CD1c-positive myeloid dendritic cell (primary cell): ENCODE measurements at regions not wholly inside any gene's neighbourhood (a gene's known extent, or its start where the extent isn't known, plus 50 kb on each side); places are given as distances from the start of the nearest gene placed in this dataset.
"Not testable (repeated sequence)": the region's sequence is repeated elsewhere in the genome, so short reads cannot be mapped to it uniquely, and the experiment has no call there.

Source experiments
- DNase-seq: peaks from one replicate; pipeline ENCODE4 v3.0.0-alpha.2; 2016; ENCODE audit errors: extremely low spot score

DNA sequence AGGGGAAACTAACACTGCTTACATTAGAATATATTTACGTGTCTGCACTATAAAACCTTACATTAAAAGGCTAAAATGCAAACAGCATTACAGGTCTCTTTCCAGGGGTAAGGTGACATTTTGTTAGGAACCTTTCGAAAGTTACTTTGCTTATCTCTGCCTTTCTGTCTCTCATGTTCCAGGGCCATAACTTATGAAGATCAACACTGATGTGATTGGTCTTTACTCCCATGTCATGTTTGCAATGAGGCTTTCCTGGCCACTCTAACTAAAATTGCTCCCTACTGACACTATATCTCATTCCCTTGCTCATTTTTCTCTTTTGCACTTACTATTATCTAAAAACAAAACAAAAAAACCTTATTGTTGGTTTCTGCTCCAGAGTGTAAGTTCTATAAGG is 119.0 kb downstream of the JRKL start:
- DNase-seq, result no peak

DNA sequence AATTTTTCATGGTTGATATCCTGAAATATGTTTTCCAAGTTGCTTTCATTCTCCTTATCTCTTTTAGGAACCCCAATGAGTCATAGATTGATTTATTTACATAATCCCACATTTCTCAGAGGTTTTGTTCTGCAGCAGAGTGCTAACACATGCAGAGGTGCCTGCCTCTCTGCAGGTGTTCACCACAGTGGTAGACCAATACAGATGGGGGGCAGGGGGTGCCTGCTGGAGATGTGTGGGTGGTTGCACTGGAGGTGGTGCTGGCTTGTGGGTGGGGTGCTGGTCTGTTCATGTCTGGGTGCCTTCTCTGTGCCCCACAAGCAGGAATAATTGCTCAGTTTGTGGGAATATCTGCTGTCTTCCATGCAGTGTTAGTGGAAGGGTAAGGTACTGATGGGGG is 131.1 kb downstream of the JRKL start:
- DNase-seq, result no peak

DNA sequence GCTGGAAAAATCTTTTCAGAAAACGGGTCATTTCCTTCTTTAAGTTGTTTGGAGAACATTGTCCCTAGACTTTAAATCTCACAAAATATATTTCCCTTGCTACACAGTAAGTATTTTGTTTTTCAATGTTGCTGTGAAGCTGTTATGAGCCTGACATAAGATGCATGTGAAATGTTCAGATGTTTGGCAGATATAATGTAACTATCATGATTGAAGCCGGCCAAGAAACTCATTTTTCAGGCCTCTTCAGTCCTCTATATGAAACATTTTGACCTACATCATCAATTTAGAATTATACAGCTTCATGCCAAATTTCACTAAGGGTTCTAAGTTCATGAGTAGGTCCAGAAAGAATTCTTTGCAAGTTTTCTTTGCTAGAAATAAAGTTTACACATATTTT is 133.8 kb downstream of the JRKL start:
- DNase-seq, result no peak

DNA sequence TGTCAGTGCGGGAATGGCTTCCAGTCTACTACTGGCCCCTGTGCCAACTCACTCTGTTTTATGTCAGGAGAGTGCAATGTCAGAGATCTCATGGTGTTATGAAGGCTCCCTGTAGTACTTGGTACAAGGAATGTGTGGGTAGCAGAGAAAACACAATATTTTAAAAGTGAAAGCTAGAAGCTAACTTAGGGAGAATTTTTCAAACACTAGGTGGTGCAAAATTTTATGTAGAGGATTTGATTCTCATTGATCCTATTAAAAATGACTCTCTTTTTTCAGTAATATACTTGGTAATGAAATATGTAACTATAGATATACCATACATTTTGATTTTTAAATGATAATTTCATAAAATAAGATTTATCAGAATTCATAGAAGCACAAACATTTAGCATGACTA is 134.7 kb downstream of the JRKL start:
- no peak for DNase-seq

DNA sequence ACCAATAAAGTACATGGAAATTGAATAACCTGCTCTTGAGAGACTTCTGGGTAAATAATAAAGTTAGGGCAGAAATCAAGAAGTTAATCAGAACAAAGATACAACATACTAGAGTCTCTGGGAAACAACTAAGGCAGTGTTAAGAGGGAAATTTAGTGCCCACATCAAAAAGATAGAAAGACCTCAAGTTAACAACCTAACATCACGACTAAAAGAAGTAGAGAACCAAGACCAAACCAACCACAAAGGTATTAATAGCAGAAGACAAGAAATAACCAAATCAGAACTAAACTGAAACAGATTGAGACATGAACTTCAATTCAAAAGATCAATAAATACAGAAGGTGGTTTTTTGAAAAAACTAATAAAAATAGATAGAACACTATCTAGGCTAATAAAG is 140.7 kb downstream of the JRKL start:
- DNase-seq, result no peak

DNA sequence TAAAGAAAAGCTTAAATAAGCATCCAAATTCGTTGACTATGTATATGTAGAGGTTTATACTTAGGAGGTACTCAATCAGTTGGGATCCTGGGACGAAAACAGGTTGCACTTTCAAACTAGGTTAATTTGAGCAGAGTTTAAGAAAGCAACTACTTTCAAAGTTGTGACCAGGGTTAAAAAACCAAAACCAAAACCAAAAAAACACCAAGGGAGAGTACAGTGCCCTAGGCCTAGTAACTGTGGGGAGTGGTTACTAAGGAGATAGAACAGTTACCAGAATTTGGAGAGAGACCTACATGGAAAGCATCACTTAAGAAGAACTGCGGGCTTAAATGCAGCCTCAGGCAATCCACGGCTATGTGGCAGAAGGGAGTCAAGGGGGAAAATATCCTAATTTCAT is 148.3 kb downstream of the JRKL start:
- DNase-seq, result no peak

DNA sequence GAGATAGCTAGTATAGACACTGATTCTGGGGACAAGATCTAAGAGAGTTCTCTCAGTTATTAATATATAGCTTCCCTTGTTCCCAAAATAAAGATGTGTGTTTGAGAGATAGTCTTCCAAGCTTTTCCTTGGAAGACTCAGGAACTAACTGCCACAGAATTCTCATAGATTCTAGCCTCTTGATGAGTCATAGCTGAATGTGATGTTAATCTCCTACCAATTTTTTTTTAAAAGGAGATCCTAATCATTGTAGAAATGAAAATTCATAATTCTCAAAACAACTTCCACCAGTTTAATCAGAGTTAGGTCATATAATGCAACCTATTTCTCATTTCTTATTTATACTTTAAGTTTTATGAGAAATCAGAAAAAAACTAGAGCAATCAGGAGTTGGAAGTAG is 148.8 kb downstream of the JRKL start:
- DNase-seq, result no peak

DNA sequence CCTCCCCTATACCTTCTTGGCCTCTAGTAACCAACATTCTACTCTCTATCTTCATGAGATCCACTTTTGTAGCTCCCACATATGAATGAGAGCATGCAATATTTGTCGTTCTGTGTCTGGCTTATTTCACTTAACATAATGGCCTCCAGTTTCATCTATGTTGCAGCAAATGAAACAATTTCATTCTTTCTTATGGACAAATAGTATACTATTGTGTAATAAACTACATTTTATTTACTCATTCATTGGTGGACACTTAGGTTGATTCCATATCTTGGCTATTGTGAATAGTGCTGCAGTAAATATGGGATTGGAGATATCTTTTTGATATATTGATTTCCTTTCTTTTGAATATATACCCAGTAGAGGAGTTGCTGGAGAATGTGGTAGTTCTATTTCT is 151.1 kb downstream of the JRKL start:
- no peak for DNase-seq

DNA sequence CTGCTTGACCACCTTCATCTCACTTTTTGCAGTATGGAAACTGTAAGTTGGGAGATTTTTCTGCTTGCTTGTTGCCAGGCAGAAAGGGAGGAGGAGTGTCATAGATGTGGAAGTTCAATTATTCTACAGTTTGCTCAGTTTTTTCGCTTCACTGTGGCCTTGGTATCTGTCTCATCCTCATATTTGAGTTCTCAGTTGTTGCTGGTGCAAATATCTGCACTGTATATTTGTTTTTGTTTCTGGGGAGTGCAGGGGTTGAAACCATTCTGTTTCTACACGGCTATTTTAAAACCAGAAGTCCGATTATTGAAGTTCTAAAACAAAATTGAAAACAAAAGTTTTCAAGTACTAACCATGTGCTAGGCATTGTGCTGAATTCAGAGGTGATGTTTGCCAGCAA is 153.4 kb downstream of the JRKL start:
- DNase-seq, result no peak

DNA sequence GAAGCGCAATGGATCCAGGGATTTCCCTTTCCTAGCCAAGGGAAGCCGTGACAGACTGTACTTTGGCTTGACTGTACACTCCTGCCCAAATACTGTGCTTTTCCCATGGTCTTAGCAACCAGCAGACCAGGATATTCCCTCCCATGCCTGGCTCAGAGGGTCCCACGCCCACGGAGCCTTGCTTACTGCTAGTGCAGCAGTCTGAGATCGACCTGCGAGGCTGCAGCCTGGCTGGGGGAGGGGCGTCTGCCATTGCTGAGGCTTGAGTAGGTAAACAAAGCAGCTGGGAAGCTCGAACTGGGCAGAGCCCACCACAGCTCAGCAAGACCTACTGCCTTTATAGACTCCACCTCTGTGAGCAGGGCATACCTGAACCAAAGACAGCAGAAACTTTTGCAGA is 155.4 kb downstream of the JRKL start:
- not testable (repeated sequence) for DNase-seq

DNA sequence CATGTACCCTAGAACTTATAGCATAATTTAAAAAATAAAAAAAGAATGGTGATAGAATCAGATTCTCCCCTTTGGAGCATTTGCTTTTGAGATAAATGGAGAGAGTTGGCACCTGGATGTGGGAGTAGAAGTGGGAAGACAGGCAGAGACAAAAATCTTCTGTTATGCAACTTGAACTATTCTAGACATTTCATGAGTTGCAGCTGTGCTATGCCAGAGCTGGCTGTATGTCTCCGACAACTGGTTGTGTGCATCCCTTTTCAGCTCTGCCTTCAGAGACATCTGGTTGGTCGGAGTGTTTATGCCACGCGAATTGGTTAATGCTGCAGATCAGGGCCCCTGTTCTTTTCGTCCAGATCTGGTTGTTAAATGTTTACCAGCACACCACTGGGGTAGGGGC is 161.3 kb downstream of the JRKL start:
- no peak for DNase-seq

DNA sequence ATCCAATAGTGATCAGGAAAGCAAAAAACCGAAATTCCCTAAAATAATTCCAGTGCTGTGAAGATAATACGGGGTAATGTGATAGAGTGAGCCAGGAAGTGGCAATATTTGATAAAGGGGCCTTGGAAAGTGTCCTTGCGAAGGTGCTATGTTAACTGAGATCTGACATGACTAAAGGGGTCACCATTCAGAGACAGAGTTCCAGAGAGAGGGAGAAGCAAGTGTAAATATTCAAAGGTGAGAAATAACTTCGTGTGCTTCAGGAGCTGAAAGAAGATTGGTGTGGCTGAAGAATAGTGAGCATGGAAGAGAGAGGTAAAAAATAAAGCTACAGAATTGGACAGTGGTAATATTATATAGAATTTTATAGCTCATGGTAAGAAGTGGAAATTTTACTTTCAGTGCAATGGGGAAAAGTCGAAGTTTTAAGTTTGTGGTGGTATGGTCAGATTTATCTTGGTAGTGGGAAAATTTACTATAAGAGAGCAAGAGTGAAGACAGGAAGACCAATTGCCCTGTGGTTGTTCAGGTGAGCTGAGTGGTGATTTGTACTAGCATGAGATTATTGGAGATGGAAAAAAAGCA is 164.5 kb downstream of the JRKL start:
- no peak for DNase-seq

DNA sequence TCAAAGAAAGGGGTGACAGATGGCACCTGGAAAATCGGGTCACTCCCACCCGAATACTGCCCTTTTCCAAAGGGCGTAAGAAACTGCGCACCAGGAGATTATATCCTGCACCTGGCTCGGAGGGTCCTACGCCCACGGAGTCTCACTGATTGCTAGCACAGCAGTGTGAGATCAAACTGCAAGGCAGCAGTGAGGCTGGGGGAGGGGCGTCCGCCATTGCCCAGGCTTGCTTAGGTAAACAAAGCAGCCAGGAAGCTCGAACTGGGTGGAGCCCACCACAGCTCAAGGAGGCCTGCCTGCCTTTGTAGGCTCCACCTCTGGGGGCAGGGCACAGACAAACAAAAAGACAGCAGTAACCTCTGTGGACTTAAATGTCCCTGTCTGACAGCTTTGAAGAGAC is 166.0 kb downstream of the JRKL start:
- DNase-seq, result not testable (repeated sequence)

DNA sequence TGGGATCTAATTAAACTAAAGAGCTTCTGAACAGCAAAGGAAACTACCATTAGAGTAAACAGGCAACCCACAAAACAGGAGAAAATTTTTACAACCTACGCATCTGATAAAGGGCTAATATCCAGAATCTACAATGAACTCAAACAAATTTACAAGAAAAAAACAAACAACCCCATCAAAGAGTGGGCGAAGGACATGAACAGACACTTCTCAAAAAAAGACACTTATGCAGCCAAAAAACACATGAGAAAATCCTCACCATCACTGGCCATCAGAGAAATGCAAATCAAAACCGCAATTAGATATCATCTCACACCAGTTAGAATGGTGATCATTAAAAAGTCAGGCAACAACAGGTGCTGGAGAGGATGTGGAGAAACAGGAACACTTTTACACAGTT is 170.9 kb downstream of the JRKL start:
- DNase-seq, result not testable (repeated sequence)

DNA sequence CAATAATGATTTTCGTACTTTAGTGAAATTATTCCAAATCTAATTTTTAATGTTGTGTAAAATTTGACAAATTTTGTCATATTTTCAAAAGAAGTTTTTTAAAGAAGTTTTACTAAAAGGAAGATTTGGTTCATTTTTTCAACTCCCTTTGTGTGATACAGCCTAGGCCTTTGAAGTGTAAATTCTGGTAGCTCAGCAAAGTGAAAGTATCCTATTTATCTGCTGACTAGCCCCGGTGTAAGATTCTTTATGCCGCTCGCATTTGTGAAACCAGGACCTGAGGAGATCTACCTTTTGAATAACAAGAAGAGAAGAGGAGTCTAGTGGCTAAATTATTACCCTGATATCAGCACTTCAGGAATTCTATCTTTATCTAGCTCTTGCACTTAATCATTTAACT is 177.4 kb downstream of the JRKL start:
- DNase-seq, result no peak

DNA sequence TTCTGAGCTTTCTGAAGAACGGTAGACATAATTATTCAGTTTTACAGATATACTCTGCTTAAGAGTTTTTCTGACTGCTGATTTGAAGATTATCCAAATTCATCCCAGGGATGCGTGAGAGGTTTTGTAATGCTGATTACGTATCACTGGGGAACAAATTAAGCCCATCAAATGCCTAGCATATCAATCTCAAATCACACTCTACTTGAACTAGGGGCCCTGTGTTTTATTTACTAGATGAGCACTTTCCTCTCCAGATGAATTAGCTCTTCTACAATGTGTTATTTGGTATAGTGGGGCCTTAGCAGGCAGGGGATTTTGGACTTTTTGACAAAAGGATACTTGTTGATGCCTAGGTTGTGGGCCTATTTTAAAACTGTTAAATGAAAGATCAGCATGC is 177.9 kb downstream of the JRKL start:
- no peak for DNase-seq

DNA sequence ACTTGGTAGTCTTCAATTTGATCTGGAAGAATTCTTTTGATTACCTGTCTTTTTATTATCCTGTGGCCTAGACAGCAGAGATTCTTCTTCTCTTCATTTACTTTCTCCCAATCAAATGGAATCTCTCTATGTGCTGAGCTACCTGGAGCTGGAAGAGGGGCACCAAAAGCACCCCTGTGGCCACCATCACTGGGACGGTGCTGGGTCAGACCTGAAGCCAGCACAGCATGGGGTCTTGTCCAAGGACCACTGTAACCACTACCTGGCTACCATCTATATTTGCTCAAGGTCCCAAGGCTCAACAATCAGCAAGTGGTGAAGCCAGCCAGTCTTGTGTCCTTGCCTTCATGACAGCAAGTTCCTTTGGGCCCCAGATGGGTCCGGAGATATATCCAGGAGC is 186.6 kb downstream of the JRKL start:
- no peak for DNase-seq

DNA sequence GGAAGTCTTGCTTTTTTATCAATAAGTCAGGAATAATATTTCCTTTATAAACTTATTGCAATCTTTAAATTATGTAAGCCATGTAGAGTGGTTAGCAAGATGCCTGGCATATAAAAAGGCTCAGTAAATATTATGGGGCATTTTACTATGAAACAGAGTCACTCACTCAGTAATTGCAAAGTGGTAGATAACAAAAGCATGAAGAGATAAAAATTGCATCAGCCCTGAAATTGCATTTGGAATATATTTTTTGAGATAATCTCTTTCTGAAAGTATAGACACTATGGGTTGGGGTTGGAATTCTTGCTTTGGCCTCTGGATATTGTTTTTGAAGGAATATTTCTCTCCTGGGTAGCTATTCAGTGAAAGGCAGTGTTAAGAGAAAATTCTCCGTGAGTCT is 188.6 kb downstream of the JRKL start:
- no peak for DNase-seq

DNA sequence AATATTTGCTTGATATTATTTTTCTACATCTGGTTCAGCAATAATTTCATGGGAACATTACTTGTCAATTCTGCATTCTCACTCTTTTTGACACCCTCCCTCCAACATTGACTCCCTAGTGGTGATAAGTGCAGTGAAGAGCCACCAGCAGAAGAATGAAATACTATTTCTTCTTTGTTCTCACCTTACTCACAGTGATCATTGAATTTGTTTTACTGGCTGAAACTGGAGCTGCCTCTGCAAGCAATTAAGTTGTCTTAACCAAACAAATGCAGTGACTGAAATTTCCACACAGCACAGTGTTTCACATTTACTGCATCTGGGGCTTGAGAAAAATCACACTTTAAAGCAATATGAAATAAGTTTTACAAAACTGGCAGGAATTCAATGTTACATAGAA is 189.8 kb downstream of the JRKL start:
- no peak for DNase-seq

DNA sequence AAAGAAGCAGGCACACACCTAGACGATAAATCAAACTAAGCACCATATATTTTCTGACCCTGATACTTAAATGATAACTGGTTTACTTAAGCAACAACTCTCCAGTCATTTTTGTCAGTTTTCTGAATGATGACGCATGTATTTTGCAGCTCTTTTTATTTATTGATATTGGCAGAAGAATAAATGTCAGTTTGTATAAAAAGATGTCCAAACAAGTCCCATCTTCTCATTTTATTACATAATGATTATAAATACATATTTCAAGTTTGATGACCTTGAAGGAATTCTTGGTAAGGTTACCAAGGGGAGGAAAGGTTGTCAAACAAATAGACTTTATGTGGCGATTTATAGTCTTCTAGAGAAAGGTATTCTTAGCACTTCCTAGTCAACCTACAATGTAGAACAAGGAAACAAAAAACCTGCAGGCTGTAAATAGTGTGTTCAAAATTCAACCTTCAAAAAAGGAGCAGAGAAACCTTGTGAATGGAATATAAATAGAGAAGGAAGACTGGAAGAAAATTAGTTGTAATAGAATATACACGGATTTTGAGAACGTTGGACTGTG is 190.7 kb downstream of the JRKL start:
- DNase-seq, result no peak

DNA sequence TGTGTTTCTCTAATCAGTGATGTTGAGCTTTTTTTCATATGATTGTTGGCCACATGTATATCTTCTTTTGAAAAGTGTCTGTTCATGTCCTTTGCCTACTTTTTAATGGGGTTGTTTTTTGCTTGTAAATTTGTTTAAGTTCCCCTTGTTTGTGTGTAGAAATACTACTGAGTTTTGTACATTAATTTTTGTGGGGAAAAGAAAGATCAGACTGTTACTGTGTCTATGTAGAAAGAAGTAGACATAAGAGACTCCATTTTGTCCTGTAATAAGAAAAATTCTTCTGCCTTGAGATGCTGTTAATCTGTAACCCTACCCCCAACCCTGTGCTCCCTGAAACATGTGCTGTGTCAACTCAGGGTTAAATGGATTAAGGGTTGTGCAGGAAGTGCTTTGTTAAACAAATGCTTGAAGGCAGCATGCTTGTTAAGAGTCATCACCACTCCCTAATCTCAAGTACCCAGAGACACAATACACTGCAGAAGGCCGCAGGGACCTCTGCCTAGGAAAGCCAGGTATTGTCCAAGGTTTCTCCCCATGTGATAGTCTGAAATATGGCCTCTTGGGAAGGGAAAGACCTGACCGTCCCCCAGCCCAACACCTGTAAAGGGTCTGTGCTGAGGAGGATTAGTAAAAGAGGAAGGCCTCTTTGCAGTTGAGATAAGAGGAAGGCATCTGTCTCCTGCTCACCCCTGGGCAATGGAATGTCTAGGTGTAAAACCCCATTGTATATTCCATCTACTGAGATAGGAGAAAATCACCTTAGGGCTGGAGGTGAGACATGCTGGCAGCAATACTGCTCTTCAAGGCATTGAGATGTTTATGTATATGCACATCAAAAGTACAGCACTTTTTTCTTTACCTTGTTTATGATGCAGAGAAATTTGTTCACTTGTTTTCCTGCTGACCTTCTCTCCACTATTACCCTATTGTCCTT is 196.4 kb downstream of the JRKL start:
- DNase-seq, result not testable (repeated sequence)

DNA sequence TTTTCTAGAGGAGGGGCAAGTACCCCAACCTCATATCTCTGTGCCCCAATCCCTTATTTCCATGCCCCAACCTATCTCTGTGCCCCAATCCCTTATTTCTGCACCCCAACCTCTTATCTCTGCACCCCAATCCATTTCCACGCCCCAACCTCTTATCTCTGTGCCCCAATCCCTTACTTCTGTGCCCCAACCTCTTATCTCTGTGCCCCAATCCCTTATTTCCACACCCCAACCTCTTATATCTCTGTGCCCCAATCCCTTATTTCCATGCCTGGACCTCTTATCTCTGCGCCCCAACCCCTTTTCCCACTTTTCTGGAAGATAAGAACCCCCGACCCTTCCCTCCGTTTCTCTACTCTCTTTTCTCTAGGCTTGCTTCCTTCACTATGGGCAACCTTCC is 199.0 kb downstream of the JRKL start:
- not testable (repeated sequence) for DNase-seq

DNA sequence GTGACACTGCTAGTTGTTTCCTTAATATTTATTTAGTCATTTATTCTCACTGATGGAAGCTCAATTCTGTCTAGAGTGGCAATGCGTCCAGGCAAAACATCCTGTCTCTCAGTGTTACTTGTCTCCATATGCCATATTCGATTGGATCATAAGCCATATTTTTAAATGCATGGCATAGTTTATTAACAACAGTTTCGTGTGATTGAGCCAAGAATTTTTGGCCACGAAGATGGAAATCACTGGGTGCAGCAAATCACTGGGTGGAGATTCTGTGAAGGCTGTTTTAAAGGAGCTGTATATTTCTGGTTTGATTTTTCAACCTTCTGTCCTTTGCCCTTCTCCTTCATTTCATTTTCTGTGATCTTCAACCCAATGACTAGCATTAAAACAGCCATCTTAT is 205.2 kb downstream of the JRKL start:
- DNase-seq, result no peak
